GM19468 (cell line): ENCODE measurements at regions not wholly inside any gene's neighbourhood (a gene's known extent, or its start where the extent isn't known, plus 50 kb on each side); places are given as distances from the start of the nearest gene placed in this dataset.
"Not testable (repeated sequence)": the region's sequence is repeated elsewhere in the genome, so short reads cannot be mapped to it uniquely, and the experiment has no call there.

ENCODE experiments used
- ATAC-seq: cut with Tn5 transposase; IDR thresholded peaks from one replicate; pipeline ENCODE4 v1.9.1; 2021; ENCODE audit warnings: mild to moderate bottlenecking, moderate library complexity, moderate number of reproducible peaks; ENCODE audit not compliant: unreplicated experiment; ENCODE audit errors: extremely low read depth

DNA sequence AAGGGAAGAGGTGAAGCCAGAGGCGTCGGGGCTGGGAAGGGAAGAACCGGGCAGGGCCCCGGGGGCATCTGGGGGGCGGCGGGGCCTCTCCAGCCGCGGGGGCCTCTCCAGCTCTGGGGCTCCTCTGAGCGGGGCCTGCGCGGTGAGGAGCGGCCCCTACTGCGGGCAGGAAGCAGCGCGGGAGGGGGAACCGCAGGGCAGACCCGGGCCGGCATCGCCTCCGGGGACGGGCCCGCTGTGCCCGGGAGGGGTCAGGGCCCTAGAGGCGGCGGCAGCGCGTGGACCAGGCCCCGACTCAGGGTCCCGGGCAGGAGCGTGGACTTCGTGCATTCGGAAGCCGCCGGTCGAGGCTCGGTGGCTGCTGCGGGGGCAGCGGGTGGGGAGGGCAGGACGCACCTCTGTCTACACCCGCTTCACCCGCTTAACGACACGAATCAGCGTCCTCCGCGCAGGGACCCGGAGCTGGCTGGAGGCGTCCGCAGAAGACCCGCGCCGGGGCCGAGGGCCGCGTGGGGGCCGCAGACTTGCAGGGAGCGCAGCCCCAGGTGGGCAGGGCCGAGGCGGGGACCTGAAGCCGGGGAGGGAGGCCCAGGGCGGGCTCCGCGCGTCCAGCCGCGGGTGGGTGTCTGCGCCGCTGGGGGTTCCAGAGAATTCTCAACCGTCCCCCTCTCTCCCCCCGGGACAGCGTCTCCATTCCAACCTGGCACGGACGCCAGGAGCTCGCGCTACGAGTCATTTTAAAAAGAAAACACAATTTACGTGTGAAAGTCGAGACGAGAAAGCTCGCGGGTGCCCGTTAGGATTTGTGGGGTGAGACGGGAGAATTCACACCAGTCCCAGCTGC, 345.0 kb downstream of the ADGRD1 start:
- ATAC-seq, result not testable (repeated sequence)

DNA sequence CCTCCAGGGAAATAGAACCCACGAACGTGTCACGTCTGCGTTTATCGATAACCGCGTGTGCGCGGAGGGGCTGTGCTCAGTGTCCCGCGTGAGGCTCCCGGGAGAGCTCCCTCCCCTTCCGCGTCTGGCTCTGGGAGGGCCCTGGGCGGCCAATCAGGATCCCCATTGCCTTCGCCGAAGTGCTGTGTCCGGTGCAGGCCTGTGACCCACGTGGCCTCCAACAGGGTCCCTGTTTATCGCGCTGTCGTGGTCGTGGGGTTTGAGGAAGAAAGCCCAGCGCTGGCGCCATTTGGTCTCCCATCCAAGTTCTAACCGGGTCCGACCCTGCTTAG, 345.6 kb downstream of the ADGRD1 start:
- not testable (repeated sequence) for ATAC-seq

DNA sequence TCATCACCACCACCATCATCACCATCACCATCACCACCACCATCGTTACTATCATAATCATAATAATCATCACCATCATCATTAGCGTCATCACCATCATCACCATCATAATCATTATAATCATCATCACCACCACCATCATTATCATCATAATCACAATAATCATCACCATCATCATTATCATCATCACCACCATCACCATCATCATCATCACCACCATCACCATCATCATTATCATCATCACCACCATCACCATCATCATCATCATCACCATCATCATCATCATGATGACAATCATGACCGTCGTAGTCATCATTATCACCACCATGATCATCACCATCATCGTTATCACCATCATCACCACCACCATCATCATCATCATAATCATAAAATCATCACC, 349.9 kb downstream of the ADGRD1 start:
- not testable (repeated sequence) for ATAC-seq

DNA sequence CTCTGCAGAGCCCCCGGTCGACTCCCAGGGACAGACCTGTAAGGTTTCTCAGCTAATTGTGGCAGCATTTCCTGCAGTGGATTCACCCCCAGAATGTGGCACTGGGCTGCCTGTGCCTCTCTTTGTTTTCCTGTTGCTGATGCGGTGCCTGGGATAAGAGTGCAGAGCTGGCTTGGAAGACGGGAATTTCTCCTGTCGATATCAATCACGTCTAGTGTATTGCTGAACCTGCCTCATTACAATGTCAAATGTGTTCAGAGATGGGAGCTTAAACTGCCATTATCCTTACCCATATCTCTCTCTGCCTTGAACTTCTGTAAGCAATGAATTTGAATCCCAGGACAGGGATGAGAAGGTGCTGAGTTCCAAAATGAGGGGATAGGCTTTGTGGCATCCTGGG, 350.9 kb downstream of the ADGRD1 start:
- not testable (repeated sequence) for ATAC-seq

DNA sequence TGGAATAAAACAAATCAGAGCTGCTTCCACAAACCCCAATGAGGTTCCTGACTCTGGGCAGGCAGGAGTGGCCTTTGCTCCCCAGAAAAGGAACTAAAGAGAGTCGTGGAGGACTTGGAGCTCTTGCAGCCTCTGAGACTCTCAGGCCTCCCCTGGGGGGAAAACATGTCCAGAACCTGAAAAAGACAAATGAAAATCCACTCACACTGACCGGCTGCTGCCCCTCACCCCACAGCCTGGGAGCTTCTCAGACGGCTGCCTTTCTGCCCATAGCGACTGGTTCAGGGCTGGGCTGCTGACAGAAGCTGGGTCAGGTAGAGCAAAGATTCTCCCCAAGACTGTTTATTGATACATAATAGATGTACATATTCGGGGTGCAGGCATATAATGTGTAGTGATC, 356.0 kb downstream of the ADGRD1 start:
- ATAC-seq, result no peak

DNA sequence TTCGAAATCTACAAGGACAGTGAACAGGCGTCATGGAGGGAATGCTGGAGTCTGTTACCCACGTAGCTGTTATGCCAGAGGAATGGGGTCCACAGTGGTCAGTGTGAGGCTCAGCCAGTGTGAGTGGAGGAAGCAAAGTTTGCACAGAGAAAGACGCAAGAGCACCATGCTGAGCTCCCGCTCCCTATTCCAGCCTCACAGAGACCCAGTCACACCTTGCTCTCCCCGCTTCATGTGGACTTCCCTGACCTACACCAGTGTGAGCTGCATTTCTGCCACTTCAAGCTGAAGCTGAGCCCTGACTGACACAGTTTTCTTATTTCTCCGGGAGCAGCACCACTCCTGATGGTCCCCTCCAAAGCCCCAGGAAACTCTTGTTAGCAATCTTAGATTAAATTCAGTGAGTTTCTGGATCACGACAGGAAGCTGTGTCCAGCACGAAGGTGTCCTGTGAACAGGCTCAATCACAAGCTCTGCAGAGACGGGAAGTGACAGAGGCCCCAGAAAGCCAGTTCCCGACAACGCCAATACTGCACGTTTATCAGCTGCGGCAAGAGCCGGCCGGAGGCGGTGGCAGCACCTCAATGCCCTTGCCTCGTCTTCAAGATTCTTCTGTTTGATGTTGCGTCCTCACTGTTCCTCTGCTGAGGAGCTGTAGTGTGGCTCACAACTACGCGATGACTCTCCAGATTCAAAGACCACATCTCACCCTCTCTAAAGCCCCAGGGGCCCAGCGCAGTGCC, 356.7 kb downstream of the ADGRD1 start:
- ATAC-seq, result not testable (repeated sequence)

DNA sequence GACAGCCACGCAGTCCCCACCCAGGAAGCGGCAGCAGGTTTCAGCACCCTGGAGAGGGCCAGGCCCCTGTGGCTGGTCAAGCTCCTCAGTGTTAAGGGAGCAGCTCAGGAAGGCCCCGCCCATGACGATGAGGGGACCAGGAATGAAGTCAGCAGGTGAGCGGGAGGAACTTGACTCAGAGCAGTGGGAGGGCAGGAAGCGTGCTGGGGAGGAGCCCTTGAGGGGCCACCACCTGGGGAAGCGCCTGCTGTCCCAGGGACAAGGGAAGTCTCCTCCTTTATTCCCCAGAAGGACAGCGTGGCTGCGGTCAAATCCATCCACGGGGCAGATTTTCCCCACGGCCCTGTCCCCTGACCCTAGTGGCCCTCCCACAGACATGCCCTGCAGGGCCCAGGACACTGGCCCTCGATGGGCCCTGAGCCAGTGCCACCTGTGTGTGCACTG, 357.6 kb downstream of the ADGRD1 start:
- ATAC-seq, result not testable (repeated sequence)

DNA sequence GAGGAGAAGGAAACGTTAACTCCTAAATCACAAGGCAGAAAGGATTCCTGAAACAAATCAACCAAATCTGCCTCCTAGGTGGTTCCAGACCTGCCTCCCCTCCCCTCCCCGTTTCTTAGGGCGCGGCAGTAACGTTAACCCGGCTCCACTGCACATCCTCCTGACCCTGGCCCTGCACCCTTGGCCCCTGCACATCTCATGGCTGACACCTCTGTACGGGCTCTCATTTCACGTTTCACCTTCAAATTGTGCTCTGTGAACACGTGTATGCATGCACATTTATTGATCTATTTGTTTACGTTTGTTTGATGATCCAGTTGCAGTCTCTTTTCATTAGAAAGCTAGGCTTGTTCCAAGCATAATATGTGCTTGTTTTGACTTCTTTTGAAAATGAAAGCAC, 358.1 kb downstream of the ADGRD1 start:
- no peak for ATAC-seq

DNA sequence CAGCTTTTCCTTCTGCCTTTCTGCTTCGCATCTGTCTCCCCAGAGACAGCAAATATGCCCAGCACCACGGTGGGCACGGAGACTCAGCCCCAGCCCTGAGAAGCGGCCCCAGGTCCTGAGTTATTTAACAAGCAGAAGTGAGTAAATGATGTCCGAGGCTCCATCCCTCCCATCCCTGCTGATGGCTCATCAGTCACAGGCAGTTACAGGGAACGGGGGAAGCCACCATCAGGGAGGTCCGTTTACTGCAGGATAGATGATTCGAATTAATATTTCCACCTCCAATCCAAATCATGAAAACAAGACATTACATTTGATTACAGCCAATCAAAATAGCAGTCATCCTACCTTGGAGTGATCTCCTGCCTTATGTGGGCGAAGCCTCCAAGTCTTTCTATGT, 358.7 kb downstream of the ADGRD1 start:
- ATAC-seq, result not testable (repeated sequence)

DNA sequence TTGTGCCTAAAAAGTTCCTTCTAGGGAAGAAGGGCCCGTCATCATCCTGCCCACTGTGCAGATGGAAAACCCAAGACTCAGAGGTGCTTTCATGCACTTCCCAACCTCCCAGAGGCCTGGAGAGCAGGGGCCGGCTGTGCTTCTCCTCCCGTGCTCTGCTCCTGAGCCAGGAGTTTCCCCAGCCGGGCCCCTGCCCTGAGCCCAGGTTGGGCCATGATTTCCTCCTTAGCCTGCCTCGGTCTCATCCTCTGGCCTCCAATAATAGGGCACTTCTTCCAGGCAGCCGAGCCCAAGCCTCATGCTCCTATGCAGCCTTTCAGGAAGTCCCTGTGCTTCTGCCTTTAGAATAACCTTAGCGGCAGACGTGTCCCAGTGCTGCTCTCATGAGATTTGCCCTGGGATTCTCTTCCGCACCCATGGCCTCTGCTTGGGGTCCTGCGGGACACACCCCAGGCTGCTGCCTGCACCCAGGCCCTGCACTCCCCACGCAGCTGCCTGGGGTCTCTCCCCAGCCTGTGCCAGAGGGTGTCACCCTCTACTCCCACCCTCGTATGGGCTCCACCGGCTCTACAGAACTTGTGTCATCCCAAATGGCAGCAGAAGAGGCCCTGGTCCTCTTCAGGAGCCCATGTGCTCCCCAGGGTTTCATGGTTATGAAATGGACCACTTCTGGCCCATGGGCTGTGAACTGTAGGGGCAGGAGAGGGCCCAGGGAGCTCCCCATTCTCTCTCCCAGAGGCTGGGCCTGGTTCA, 359.3 kb downstream of the ADGRD1 start:
- no peak for ATAC-seq

DNA sequence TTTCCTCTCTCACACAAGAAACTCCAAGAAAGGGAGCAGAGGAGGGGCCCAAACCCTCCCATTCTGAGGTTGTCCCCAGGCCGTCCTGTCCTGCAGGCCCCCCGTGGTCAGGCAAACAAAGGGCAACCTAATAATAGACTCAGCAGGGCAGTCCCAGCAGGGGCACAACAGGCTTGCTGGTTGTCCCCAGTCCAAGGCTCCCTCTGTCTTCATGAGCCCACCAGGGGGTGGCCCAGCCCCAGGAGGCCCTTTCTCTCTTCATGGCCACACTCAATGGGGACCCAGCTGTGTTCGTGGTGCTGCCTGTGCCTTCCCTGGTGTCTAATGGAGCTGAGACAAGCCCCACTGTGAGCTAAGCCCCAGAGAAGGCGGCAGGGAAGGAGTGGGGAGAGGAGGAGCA, 359.9 kb downstream of the ADGRD1 start:
- ATAC-seq, result no peak

DNA sequence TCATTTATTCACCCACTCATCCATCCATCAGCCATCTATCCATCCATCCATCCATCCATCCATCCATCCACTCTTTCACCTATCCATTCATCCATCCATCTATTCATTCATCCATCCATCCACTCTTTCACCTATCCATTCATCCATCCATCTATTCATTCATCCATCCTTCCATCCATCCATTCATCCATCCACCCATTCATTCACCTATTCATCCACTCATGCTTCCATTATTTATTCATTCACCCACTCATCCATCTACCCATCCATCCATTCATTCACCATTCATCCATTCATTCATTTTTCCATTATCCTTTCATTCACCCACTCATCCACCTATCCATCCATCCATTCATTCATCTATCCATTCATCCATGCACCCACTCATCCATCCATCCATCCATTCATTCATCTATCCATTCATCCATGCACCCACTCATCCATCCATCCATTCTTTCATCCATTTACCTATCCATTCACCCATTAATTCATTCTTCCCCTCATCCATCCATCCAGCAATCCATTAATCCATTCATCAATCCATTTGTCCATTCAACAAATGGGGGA, 360.9 kb downstream of the ADGRD1 start:
- no peak for ATAC-seq

DNA sequence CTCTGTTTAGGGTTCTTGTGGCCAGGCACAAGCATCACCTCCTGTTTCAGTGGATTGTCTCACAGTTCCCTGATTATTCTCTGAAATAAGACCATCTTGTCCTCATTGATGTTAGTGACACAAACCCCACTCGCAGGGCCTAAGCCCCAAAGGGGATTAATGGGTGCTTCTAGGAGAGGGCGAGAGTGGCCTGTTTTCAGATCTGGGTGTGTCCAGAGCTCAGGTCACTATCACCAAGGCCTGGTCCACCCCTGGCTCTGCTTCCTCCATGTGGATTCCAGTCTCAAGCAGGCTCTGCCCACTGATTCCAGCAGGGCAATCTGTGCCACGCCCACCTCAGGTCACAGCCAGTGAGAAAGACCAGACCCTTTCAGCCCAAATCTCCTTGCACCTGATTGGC, 361.9 kb downstream of the ADGRD1 start:
- ATAC-seq, result no peak

DNA sequence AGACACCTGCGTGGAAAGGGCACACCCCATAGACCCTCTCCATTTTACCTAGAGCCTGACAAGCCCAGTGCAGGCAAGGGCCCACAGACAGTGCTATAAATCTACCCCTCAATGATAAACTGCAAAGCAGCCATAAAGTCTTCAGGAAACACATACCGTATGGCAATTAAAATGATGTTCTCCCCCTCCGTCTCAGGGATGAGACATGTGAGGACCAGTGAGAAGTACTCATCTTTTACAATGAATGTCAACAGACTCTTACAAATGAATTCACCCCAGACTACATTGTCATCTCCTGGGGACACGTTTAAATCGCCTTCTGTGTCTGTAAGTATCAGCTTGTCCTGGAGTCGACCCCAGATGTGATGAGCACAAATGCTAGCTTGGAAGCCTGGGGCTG, 362.7 kb downstream of the ADGRD1 start:
- no peak for ATAC-seq

DNA sequence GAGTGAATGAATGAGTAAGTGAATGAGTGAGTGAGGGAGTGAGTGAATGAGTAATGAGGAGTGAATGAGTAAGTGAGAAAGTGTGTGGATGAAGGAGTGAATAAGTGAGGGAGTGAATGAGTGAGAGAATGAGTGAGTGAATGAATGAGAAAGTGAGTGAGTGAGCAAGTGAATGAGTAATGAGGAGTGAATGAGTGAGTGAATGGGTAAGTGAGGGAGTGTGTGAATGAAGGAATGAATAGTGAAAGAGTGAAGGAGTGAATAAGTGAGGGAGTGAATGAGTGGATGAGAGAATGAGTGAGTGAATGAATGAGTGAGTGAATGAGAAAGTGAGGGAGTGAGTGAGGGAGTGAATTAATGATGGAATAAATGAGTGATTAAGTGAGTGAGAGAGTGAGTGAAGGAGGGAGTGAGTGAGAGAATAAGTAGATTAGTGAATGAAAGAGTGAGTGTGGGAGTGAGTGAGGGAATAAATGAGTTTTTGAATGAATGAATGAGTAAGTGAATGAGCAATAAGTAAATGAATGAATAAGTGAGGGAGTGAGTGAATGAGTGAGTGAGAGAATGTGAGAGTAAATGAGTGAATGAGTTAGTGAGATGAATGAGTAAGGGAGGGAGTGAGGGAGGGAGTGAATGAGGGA, 364.5 kb downstream of the ADGRD1 start:
- no peak for ATAC-seq

DNA sequence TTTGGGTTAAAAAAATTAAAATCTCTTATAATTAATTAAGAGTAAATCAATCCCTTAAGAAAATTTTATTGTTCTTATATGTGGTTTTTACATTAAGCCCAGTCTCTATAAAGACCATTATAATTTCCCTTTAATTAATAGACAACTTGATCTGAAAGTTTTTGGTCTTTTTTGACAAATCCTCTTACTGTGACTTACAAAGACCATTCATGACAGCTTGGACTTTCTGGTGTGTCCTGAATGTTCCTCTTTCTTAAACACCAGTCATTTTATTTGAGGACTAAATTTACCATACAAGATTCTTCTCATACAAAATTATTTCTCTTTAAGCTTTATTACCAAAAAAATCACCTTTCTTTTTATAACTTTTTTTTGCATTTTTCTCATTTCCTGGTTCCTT, 368.3 kb downstream of the ADGRD1 start:
- ATAC-seq, result no peak

DNA sequence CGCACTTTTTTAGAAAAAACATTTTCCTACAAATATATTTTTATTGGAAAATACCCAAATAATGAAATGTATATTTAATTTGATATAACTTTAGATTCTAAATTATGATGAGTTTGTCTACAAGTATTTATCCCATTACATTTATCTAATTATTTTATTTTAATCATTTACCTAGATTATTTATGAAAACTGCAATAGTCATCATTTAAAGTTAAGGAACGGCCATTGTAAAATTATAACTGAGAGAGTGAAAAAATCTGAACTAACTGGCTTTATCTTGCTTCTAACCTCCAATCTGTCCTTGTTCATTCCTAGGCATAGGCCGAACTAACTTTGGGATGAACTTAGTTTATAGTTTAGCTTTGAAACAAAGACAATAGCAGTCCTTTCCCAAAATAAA, 368.8 kb downstream of the ADGRD1 start:
- not testable (repeated sequence) for ATAC-seq

DNA sequence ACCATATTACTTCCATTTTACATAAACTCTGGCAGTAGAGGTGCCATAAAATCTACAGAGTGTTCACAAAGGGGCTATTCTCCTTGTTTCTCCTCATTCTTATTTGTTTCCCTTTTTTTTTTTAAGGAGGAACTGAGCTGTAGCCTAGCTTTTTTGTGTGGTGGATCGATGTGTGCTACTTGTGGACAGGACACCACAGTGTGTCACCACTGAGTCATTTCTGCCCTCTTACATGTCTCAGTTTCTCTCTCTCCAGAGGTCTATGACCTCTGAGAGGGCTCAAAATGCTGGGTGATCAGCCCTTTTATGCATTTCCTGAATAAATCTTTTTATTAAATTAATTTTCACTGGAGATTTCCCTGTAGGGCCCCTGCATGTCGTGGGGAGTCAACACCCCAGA, 370.2 kb downstream of the ADGRD1 start:
- ATAC-seq, result no peak

DNA sequence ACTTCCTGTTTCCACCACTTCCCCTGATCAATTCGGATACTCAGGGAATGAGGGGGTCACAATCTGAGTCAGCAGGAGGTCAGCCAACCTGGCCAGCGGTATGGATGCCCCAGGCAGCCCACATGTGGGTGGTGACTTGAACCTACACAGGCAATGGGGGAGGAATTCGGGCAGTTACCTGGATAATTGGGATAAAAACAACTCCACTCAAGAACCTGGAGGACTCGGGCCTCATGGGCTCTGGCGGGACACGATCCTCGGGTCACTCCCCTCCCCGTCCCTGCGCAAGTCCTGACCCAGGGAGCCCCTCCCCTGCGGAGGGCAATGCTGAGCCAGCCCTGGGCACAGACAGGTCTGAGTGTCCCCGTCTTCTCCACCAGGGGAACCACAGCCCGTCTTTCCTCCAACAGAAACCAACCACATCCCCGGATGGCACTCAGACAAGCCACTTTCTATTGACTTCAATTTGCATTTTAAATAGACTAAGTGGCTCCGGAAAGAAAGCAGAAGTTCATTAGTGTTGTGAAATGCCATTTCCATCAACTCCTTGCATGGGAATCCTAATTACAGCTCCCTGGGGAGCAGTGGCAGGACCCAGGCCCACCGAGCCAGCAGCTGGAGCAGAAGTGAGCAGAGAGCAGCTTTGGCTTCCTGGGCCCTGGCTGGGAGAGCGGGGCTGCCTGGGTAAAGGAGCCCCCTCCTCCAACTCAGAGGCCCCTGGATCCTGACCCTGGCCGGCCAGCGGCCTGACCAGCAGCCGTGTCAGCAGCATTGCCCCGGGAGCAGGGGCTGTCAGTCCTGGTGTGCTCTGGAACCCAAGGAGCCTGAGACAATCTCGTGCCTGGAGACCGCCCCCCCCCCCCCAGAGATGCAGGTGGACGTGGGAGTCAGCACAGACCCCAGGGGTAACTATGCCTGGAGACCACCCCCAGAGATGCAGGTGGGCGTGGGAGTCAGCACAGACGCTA, 374.1 kb downstream of the ADGRD1 start:
- ATAC-seq, result no peak
